Esophagus squamous epithelium (tissue), 4 donors: ENCODE measurements at regions not wholly inside any gene's neighbourhood (a gene's known extent, or its start where the extent isn't known, plus 50 kb on each side); places are given as distances from the start of the nearest gene placed in this dataset.

Experiments
- CTCF ChIP-seq, 6 experiments: fragments of 450-650 bp in 4 of 6; fragments of 200-600 bp in 2 of 6; sonication (generic) in 2 of 6; IDR thresholded peaks; one replicate each; pipeline ENCODE4 v1.5.1; 2016 to 2019; ENCODE audit warnings: antibody characterized with exemption in 6 of 6, mild to moderate bottlenecking in 4 of 6, moderate library complexity in 4 of 6
- POLR2A ChIP-seq, 4 donors: fragments of 450-650 bp; IDR thresholded peaks; one replicate each; pipeline ENCODE4 v1.6.1; 2017; ENCODE audit warnings: antibody characterized with exemption in 4 of 4, mild to moderate bottlenecking in 4 of 4, moderate library complexity in 3 of 4

GRCh38 chr21:39060485-39061083 is 122.7 kb downstream of the PSMG1 start:
- TF ChIP-seq CTCF (IDR thresholded peaks at IDR 0.05) = no peak
- no peak for TF ChIP-seq POLR2A (IDR thresholded peaks at IDR 0.05)
